ENCODE measurements at regions not wholly inside any gene's neighbourhood (a gene's known extent, or its start where the extent isn't known, plus 50 kb on each side); places are given as distances from the start of the nearest gene placed in this dataset.

GRCh38 chr13:74973935-74974879 lies 507.8 kb downstream of the TBC1D4 start:
- H3K4me2 ChIP-seq (ENCODE audit: low read depth, low read length): no peak overlapping the region
- TF ChIP-seq ZNF709 (CRISPR knock-in tag; IDR thresholded peaks at IDR 0.05) (no peak), NCOA2 (CRISPR knock-in tag; IDR thresholded peaks at IDR 0.05) (no peak), MIER2 (CRISPR knock-in tag; IDR thresholded peaks at IDR 0.05) (no peak), ZNF318 (CRISPR knock-in tag; IDR thresholded peaks at IDR 0.05) (no peak), ZNF280D (CRISPR knock-in tag; IDR thresholded peaks at IDR 0.05) (no peak), NR2C2 (CRISPR knock-in tag; IDR thresholded peaks at IDR 0.05; ENCODE audit: borderline replicate concordance) (no peak), ZNF260 (CRISPR knock-in tag; IDR thresholded peaks at IDR 0.05; ENCODE audit: borderline replicate concordance, low read depth) (no peak), ZNF775 (CRISPR knock-in tag; IDR thresholded peaks at IDR 0.05; ENCODE audit: borderline replicate concordance) (no peak), MXI1 (IDR thresholded peaks at IDR 0.05; ENCODE audit: borderline replicate concordance, low read depth, low read length) (no peak)
- no peak for ATAC-seq
- H4K20me1 ChIP-seq (ENCODE audit: insufficient read depth, low read length): no peaks in the 10 kb centered on the region
- intact Hi-C loops (cut with micrococcal nuclease; ENCODE audit: unreplicated experiment): no loop called here
- no peaks in the 10 kb centered on the region for H3K79me2 ChIP-seq (ENCODE audit: insufficient read depth, low read length)
- DNase-seq (ENCODE audit: low spot score): no peak
- H2AFZ ChIP-seq (ENCODE audit: low read length): no peak overlapping the region
- POLR2A ChIA-PET: no interaction called here
- no peak overlapping the region for H3K9ac ChIP-seq (ENCODE audit: insufficient read depth, low read depth, low read length)
- no peak for FAIRE-seq
- no peaks in the 10 kb centered on the region for H3K27me3 ChIP-seq (ENCODE audit: control insufficient read depth in 1 of 2, insufficient read depth in 2 of 2, low read length in 2 of 2)
- CTCF ChIA-PET (ENCODE audit: low intra/inter-chr PET ratio, low total read pairs): no interaction called here
- in situ Hi-C loops (cut with HindIII; ENCODE audit: extremely low pct_ligation_motif_present, low pct_unique_long_range_greater_than_20kb): no loop called here
- no peaks in the 10 kb centered on the region for H3K36me3 ChIP-seq (replicated peaks in 1 of 2; ENCODE audit: control insufficient read depth in 1 of 2, insufficient read depth in 2 of 2, low read length in 2 of 2)
- no peaks in the 10 kb centered on the region for H3K9me3 ChIP-seq (ENCODE audit: low read length)
- no peak overlapping the region for H3K27ac ChIP-seq (ENCODE audit: extremely low read length, insufficient read depth, low read length)
- no TSS peak for BruUV-seq (replicated peaks)
- H3K4me3 ChIP-seq (replicated peaks in 1 of 3; ENCODE audit: insufficient read depth in 1 of 3, low read depth in 2 of 3, low read length in 3 of 3): no peak overlapping the region
- under 1% methylated on average over 5 of the region's 5 CpGs for WGBS (ENCODE audit: low lambda C conversion rate)
- H3K4me1 ChIP-seq (ENCODE audit: insufficient read depth, low read length): no peaks in the 10 kb centered on the region
